SK-N-SH (cell line): ENCODE measurements at regions not wholly inside any gene's neighbourhood (a gene's known extent, or its start where the extent isn't known, plus 50 kb on each side); places are given as distances from the start of the nearest gene placed in this dataset.

Source experiments
- CTCF ChIA-PET: fragments of 300-600, 350-600 bp; formaldehyde crosslinking; extraction: SDS; loops from one replicate; lab custom pipeline; 2021; lab: Yijun Ruan, JAX
- POLR2A ChIA-PET: fragments of 350-600 bp; sonication (Branson Sonifier 250); formaldehyde crosslinking; extraction: SDS; loops from one replicate; lab custom pipeline; 2020; ENCODE audit warnings: antibody characterized with exemption, inconsistent platforms; lab: Yijun Ruan, JAX
- DNase-seq: peaks from one replicate; pipeline ENCODE4 v3.0.0; 2012
- H2AFZ ChIP-seq: fragments of 200-600 bp; sonication (generic); 2 replicates; pipeline ENCODE4 v1.8.1; 2016; ENCODE audit warnings: antibody characterized with exemption, mild to moderate bottlenecking, low read depth
- H3F3A ChIP-seq: fragments of 200-600 bp; sonication (generic); replicated peaks from 2 replicates; pipeline ENCODE3; 2016; ENCODE audit warnings: antibody characterized with exemption, mild to moderate bottlenecking; ENCODE audit not compliant: insufficient read depth
- H3K27ac ChIP-seq, 2 experiments: fragments of 200-500 bp in 1 of 2; fragments of 200-600 bp in 1 of 2; sonication (Bioruptor generic) in 1 of 2; sonication (generic), shearing (Covaris generic) in 1 of 2; 2 replicates each; pipeline versions ENCODE4 v1.5.1 to v1.6.1; 2014 to 2016; ENCODE audit warnings: low read depth in 2 of 2, inconsistent platforms in 1 of 2, low read length in 1 of 2, mild to moderate bottlenecking in 1 of 2, mixed read lengths in 1 of 2
- H3K27me3 ChIP-seq: fragments of 200-600 bp; sonication (generic), shearing (Covaris generic); 2 replicates; pipeline ENCODE4 v1.6.1; 2016; ENCODE audit warnings: mixed run types; ENCODE audit not compliant: insufficient read depth
- H3K36me3 ChIP-seq, 2 experiments: fragments of 200-500 bp in 1 of 2; fragments of 200-600 bp in 1 of 2; sonication (Bioruptor generic) in 1 of 2; sonication (generic) in 1 of 2; replicated peaks in 1 of 2; 2 replicates each; pipeline versions ENCODE3 to v1.5.1; 2014 to 2016; ENCODE audit warnings: low read length in 1 of 2, mild to moderate bottlenecking in 1 of 2; ENCODE audit not compliant: insufficient read depth in 2 of 2, control insufficient read depth in 1 of 2
- H3K4me1 ChIP-seq, 2 experiments: fragments of 200-500 bp in 1 of 2; fragments of 200-600 bp in 1 of 2; sonication (Bioruptor generic) in 1 of 2; sonication (generic), shearing (Covaris generic) in 1 of 2; 2 replicates each; pipeline versions ENCODE4 v1.5.1 to v1.6.1; 2014 to 2016; ENCODE audit warnings: low read depth in 1 of 2, low read length in 1 of 2, mixed run types in 1 of 2; ENCODE audit not compliant: insufficient read depth in 2 of 2, control insufficient read depth in 1 of 2
- H3K4me2 ChIP-seq: fragments of 200-600 bp; sonication (generic), shearing (Covaris generic); 2 replicates; pipeline ENCODE4 v1.6.1; 2017; ENCODE audit warnings: mixed run types
- H3K4me3 ChIP-seq, 2 experiments: fragments of 200-500 bp in 1 of 2; fragments of 200-600 bp in 1 of 2; sonication (Bioruptor generic) in 1 of 2; sonication (generic), shearing (Covaris generic) in 1 of 2; 2 replicates each; pipeline versions ENCODE4 v1.5.1 to v1.8.1; 2014 to 2016; ENCODE audit warnings: low read depth in 2 of 2, inconsistent platforms in 1 of 2, low read length in 1 of 2, mild to moderate bottlenecking in 1 of 2, mixed read lengths in 1 of 2, moderate library complexity in 1 of 2
- H3K79me2 ChIP-seq: fragments of 200-600 bp; sonication (generic); 2 replicates; pipeline ENCODE4 v1.8.1; 2017; ENCODE audit warnings: mild to moderate bottlenecking; ENCODE audit not compliant: insufficient read depth
- H3K9ac ChIP-seq: fragments of 200-600 bp; sonication (generic); 2 replicates; pipeline ENCODE4 v1.6.1; 2017; ENCODE audit warnings: mixed run types
- H3K9me2 ChIP-seq: fragments of 200-600 bp; sonication (generic); 2 replicates; pipeline ENCODE4 v1.6.1; 2017; ENCODE audit warnings: mixed run types
- H3K9me3 ChIP-seq: fragments of 200-600 bp; sonication (generic); 2 replicates; pipeline ENCODE4 v1.6.1; 2017; ENCODE audit warnings: mixed run types, mild to moderate bottlenecking, moderate library complexity
- H4K20me1 ChIP-seq: fragments of 200-600 bp; sonication (generic); 2 replicates; pipeline ENCODE4 v1.6.1; 2017; ENCODE audit warnings: mild to moderate bottlenecking, mixed run types; ENCODE audit not compliant: insufficient read depth
- CHD2 ChIP-seq: fragments of 150-350 bp; IDR thresholded peaks from 2 replicates; pipeline ENCODE4 v1.6.1; 2018; ENCODE audit warnings: low read length; ENCODE audit not compliant: partially characterized antibody
- ELF1 ChIP-seq: IDR thresholded peaks from 2 replicates; pipeline ENCODE4 v1.4.0; 2012
- EP300 ChIP-seq, 2 experiments: IDR thresholded peaks; 2 replicates each; pipeline versions ENCODE4 v1.4.0 to v1.6.1; 2012; ENCODE audit warnings: borderline replicate concordance in 1 of 2, low read depth in 1 of 2, low read length in 1 of 2
- EZH2phosphoT487 ChIP-seq: fragments of 200-600 bp; sonication (generic); IDR thresholded peaks from 2 replicates; pipeline ENCODE4 v1.6.1; 2017; ENCODE audit warnings: low read depth, mixed run types, mild to moderate bottlenecking, antibody characterized with exemption, moderate library complexity, borderline replicate concordance
- FOSL2 ChIP-seq: IDR thresholded peaks from 2 replicates; pipeline ENCODE4 v1.4.0; 2012; ENCODE audit warnings: low read depth, mild to moderate bottlenecking, moderate library complexity, borderline replicate concordance
- GABPA ChIP-seq: IDR thresholded peaks from 2 replicates; pipeline ENCODE4 v1.4.0; 2012; ENCODE audit warnings: low read depth, mild to moderate bottlenecking
- JUND ChIP-seq: IDR thresholded peaks from 2 replicates; pipeline ENCODE4 v1.4.0; 2012
- MEF2A ChIP-seq: IDR thresholded peaks from 2 replicates; pipeline ENCODE4 v1.4.0; 2012; ENCODE audit warnings: low read depth, borderline replicate concordance
- MXI1 ChIP-seq: IDR thresholded peaks from 2 replicates; pipeline ENCODE4 v1.6.1; 2012; ENCODE audit warnings: mild to moderate bottlenecking, low read depth, low read length, improper control_type of control experiment
- NFIC ChIP-seq: IDR thresholded peaks from 2 replicates; pipeline ENCODE4 v1.4.0; 2012; ENCODE audit warnings: borderline replicate concordance
- NRF1 ChIP-seq: IDR thresholded peaks from 2 replicates; pipeline ENCODE4 v1.6.1; 2012; ENCODE audit warnings: low read depth, mild to moderate bottlenecking, low read length
- POLR2AphosphoS5 ChIP-seq: IDR thresholded peaks from 2 replicates; pipeline ENCODE4 v1.6.1; 2012; ENCODE audit warnings: low read depth, low read length
- RAD21 ChIP-seq: IDR thresholded peaks from 2 replicates; pipeline ENCODE4 v1.6.1; 2012; ENCODE audit warnings: mild to moderate bottlenecking, low read length
- RCOR1 ChIP-seq: fragments of 150-350 bp; IDR thresholded peaks from 2 replicates; pipeline ENCODE4 v1.6.1; 2017; ENCODE audit warnings: antibody characterized with exemption, low read length
- RFX5 ChIP-seq: IDR thresholded peaks from 2 replicates; pipeline ENCODE4 v1.6.1; 2012; ENCODE audit warnings: mild to moderate bottlenecking, improper control_type of control experiment, low read length
- SIN3A ChIP-seq: IDR thresholded peaks from 2 replicates; pipeline ENCODE4 v1.6.1; 2012; ENCODE audit warnings: low read depth, mild to moderate bottlenecking, low read length, moderate library complexity, borderline replicate concordance
- SMC3 ChIP-seq: IDR thresholded peaks from 2 replicates; pipeline ENCODE4 v1.6.1; 2012; ENCODE audit warnings: low read depth, low read length, improper control_type of control experiment
- TCF12 ChIP-seq: IDR thresholded peaks from 2 replicates; pipeline ENCODE4 v1.4.0; 2012
- YY1 ChIP-seq: IDR thresholded peaks from 2 replicates; pipeline ENCODE4 v1.4.0; 2012; ENCODE audit warnings: low read depth, mild to moderate bottlenecking
- TF ChIP-seq, protein P1 (sequence below): IDR thresholded peaks from 2 replicates; pipeline ENCODE4 v1.4.0; 2012; ENCODE audit warnings: low read depth, borderline replicate concordance
- TF ChIP-seq, protein P2 (sequence below): fragments of 150-350 bp; IDR thresholded peaks from 2 replicates; pipeline ENCODE4 v1.6.1; 2017; ENCODE audit warnings: antibody characterized with exemption, low read length, low read depth, borderline replicate concordance
- TF ChIP-seq, protein P3 (sequence below): IDR thresholded peaks from 2 replicates; pipeline ENCODE4 v1.4.0; 2012; ENCODE audit warnings: low read depth, borderline replicate concordance
- TF ChIP-seq, protein P4 (sequence below): IDR thresholded peaks from 2 replicates; pipeline ENCODE4 v1.6.1; 2012; ENCODE audit warnings: mild to moderate bottlenecking, low read depth, low read length, moderate library complexity
- TF ChIP-seq, protein P5 (sequence below): fragments of 150-350 bp; IDR thresholded peaks from 2 replicates; pipeline ENCODE4 v1.6.1; 2016; ENCODE audit warnings: mild to moderate bottlenecking, low read depth, low read length

DNA sequence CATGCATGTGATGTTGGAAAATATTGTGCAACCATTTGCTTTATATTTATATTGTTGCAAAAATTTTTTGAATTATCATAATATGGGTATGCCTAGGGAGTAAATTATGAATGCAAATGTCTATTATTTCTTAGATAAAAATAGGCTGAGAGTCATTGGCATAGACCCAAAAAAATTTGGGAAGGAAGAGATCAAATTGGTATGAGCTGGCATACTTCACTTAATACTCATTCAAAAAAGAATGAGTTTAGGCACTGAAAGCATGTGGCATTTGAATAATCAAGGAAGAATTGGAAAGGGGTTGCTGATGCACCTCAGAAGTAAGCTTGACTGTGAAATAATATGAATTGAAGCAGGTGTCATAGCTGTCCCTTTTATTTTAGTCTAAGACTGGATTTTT, 764.0 kb upstream of the DPPA4 start:
- POLR2A ChIA-PET = no interaction called here
- H3K36me3 ChIP-seq = no peaks in the 10 kb centered on the region
- no peak for TF ChIP-seq RAD21
- no peak for TF ChIP-seq MEF2A
- TF ChIP-seq GABPA = no peak
- TF ChIP-seq SIN3A = no peak
- TF ChIP-seq, protein P1, sequence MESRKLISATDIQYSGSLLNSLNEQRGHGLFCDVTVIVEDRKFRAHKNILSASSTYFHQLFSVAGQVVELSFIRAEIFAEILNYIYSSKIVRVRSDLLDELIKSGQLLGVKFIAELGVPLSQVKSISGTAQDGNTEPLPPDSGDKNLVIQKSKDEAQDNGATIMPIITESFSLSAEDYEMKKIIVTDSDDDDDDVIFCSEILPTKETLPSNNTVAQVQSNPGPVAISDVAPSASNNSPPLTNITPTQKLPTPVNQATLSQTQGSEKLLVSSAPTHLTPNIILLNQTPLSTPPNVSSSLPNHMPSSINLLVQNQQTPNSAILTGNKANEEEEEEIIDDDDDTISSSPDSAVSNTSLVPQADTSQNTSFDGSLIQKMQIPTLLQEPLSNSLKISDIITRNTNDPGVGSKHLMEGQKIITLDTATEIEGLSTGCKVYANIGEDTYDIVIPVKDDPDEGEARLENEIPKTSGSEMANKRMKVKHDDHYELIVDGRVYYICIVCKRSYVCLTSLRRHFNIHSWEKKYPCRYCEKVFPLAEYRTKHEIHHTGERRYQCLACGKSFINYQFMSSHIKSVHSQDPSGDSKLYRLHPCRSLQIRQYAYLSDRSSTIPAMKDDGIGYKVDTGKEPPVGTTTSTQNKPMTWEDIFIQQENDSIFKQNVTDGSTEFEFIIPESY = no peak
- TF ChIP-seq EZH2phosphoT487 = no peak
- TF ChIP-seq, protein P2, sequence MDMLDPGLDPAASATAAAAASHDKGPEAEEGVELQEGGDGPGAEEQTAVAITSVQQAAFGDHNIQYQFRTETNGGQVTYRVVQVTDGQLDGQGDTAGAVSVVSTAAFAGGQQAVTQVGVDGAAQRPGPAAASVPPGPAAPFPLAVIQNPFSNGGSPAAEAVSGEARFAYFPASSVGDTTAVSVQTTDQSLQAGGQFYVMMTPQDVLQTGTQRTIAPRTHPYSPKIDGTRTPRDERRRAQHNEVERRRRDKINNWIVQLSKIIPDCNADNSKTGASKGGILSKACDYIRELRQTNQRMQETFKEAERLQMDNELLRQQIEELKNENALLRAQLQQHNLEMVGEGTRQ = no peak
- no peak for TF ChIP-seq ELF1
- no peak for TF ChIP-seq RCOR1
- no peak for TF ChIP-seq NRF1
- TF ChIP-seq TCF12 = peak; percentile 28; the same call in 1 of the 2 replicates
- TF ChIP-seq SMC3 = no peak
- TF ChIP-seq, protein P3, sequence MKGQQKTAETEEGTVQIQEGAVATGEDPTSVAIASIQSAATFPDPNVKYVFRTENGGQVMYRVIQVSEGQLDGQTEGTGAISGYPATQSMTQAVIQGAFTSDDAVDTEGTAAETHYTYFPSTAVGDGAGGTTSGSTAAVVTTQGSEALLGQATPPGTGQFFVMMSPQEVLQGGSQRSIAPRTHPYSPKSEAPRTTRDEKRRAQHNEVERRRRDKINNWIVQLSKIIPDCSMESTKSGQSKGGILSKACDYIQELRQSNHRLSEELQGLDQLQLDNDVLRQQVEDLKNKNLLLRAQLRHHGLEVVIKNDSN = no peak
- no peak for TF ChIP-seq MXI1
- TF ChIP-seq RFX5 = no peak
- TF ChIP-seq, protein P4, sequence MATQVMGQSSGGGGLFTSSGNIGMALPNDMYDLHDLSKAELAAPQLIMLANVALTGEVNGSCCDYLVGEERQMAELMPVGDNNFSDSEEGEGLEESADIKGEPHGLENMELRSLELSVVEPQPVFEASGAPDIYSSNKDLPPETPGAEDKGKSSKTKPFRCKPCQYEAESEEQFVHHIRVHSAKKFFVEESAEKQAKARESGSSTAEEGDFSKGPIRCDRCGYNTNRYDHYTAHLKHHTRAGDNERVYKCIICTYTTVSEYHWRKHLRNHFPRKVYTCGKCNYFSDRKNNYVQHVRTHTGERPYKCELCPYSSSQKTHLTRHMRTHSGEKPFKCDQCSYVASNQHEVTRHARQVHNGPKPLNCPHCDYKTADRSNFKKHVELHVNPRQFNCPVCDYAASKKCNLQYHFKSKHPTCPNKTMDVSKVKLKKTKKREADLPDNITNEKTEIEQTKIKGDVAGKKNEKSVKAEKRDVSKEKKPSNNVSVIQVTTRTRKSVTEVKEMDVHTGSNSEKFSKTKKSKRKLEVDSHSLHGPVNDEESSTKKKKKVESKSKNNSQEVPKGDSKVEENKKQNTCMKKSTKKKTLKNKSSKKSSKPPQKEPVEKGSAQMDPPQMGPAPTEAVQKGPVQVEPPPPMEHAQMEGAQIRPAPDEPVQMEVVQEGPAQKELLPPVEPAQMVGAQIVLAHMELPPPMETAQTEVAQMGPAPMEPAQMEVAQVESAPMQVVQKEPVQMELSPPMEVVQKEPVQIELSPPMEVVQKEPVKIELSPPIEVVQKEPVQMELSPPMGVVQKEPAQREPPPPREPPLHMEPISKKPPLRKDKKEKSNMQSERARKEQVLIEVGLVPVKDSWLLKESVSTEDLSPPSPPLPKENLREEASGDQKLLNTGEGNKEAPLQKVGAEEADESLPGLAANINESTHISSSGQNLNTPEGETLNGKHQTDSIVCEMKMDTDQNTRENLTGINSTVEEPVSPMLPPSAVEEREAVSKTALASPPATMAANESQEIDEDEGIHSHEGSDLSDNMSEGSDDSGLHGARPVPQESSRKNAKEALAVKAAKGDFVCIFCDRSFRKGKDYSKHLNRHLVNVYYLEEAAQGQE = no peak
- TF ChIP-seq FOSL2 = peak; percentile 48
- peak; percentile 58; the same call in 1 of the 2 replicates for TF ChIP-seq NFIC
- TF ChIP-seq YY1 = no peak
- 0 out of 2 replicates have a peak, but pooled peaks have one; percentile 10 for TF ChIP-seq JUND
- TF ChIP-seq EP300 (IDR thresholded peaks at IDR 0.05; ENCODE audit: borderline replicate concordance in 1 of 2, low read depth in 1 of 2, low read length in 1 of 2) = 0 out of 4 replicates have a peak, but pooled peaks of 1 of the 2 experiments have one; percentile 15
- no peak for TF ChIP-seq POLR2AphosphoS5
- TF ChIP-seq CHD2 = no peak
- TF ChIP-seq, protein P5, sequence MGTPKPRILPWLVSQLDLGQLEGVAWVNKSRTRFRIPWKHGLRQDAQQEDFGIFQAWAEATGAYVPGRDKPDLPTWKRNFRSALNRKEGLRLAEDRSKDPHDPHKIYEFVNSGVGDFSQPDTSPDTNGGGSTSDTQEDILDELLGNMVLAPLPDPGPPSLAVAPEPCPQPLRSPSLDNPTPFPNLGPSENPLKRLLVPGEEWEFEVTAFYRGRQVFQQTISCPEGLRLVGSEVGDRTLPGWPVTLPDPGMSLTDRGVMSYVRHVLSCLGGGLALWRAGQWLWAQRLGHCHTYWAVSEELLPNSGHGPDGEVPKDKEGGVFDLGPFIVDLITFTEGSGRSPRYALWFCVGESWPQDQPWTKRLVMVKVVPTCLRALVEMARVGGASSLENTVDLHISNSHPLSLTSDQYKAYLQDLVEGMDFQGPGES = no peak

More for the DNA sequence above, 764.0 kb upstream of the DPPA4 start:
- no peak overlapping the region for H3K4me3 ChIP-seq
- no peak overlapping the region for H3K27ac ChIP-seq
- no peak overlapping the region for H3K9ac ChIP-seq
- no peaks in the 10 kb centered on the region for H3K9me2 ChIP-seq
- H3K9me3 ChIP-seq = no peaks in the 10 kb centered on the region; the same call in 1 of the 2 replicates
- DNase-seq = no peak
- H3K27me3 ChIP-seq = no peaks in the 10 kb centered on the region
- no peaks in the 10 kb centered on the region for H3K4me1 ChIP-seq
- CTCF ChIA-PET = no interaction called here
- no peaks in the 10 kb centered on the region for H3F3A ChIP-seq
- H2AFZ ChIP-seq = no peak overlapping the region
- no peaks in the 10 kb centered on the region for H3K79me2 ChIP-seq
- no peaks in the 10 kb centered on the region for H4K20me1 ChIP-seq
- H3K4me2 ChIP-seq = no peak overlapping the region
